ENCODE measurements at regions not wholly inside any gene's neighbourhood (a gene's known extent, or its start where the extent isn't known, plus 50 kb on each side); places are given as distances from the start of the nearest gene placed in this dataset.
A peak's percentile ranks its signal among the peaks of the same experiment; 100 is the strongest.

DNA sequence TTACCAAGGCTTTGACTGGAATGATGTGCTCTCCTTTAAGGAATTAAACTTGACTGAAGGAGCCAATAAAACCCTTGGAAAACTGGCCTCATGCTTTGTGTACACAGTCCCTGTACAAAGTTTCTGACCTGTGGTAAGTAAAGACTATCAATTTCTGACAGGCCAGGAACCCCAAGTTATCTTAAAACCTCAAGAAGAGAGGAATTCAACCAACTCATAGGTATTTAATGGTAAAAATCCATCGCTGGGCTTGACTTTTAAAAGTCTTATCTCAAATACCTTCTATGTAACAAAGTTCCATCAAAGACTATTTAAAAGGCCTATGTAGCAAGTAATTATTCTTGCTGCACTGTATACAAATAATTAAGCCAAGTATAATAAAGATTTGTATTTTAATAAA is 103.7 kb upstream of the TENT5D start:
- DNase-seq, result no peak

GRCh38 chrX:80317646-80318045 is 102.6 kb upstream of the TENT5D start:
- no peak for DNase-seq

GRCh38 chrX:80331285-80331684 is 89.0 kb upstream of the TENT5D start:
- no peak for DNase-seq

DNA sequence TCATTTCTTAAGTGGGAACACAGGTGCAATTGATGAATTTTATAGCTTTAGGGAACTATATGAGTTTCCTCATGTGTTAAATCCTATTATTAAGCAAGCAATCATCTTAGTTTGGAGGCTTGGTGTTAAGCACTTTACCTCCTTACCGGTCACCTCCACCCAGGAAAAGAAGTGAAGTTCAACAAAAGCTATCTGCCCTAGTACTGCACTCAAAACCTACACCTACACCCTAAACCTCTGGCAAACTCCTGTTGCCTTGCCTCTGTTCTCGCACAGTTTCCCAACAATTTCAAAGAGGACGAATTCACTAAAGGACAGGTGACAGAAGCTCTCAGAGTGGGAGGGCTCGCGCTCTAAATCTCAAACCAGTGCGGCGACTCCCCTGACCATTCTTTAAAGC is 85.7 kb upstream of the TENT5D start:
- DNase-seq, result no peak

- peak; percentile 24 for DNase-seq
Measured at GRCh38 chrX:80335062-80335830, 85.0 kb upstream of the TENT5D start.

DNA sequence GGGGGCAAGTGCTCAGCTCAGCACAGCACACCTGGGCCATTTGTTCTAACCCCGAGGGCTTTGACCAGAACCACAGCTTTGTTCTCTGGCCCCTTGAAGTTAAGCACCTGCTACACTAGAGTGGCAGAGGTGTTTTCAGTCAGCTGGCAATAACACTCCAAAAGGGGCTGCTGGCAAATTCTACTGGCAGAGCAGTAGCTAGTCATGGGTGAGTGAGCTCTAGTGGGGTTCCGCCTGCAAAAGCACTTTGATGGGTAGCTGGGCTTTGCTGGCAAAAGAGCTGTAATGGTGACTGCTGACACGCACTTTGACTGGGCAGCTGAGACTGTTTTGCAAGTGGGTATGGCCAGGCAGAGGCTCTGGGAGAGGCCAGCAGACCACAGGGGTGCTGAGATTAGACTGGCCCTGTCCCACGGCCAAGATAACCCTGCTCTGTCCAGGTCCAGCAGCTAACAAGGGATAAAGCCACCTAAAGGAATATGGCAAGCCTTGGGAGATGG is 65.2 kb upstream of the TENT5D start:
- no peak for DNase-seq

Data from stimulated activated CD8-positive, alpha-beta memory T cell treated with anti-CD3 and anti-CD28 coated beads, Interleukin-4, amount 100 ng/mL, for 48 hours (primary cell).